Esophagus muscularis mucosa (tissue), 4 donors: ENCODE measurements at regions not wholly inside any gene's neighbourhood (a gene's known extent, or its start where the extent isn't known, plus 50 kb on each side); places are given as distances from the start of the nearest gene placed in this dataset.

Experiments used
- EP300 ChIP-seq: sonication (generic); formaldehyde crosslinking; IDR thresholded peaks from one replicate; pipeline ENCODE4 v1.6.1; 2017; ENCODE audit warnings: antibody characterized with exemption
- POLR2AphosphoS5 ChIP-seq, 2 donors: sonication (generic); formaldehyde crosslinking; IDR thresholded peaks; one replicate each; pipeline ENCODE4 v1.6.1; 2017; ENCODE audit warnings: antibody characterized with exemption in 2 of 2
- TF ChIP-seq, protein P1 (sequence below), 3 experiments: fragments of 200-600 bp in 2 of 3; fragments of 450-650 bp in 1 of 3; sonication (generic) in 2 of 3; IDR thresholded peaks; one replicate each; pipeline ENCODE4 v1.5.1; 2017 to 2019; ENCODE audit warnings: antibody characterized with exemption in 3 of 3, mild to moderate bottlenecking in 2 of 3, moderate library complexity in 1 of 3

DNA sequence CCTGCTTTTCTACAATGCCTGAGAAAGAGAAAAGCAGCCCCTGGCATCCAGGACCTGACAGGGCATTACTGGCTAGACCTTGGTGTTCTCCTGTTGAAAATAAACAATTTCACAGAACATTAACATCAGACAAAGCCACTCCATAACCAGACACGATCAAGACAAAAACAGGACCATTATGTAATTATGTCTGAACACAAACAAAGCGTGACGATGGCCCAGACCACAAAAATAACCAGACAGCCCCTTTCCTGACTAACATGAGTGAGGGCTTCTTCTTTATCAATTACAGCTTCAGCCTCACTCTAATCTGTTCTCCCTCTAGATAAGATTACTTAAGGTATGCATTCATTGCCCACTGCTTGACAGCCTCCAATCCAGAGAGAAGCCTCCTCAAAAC, 172.7 kb upstream of the LMCD1 start:
- TF ChIP-seq, protein P1, sequence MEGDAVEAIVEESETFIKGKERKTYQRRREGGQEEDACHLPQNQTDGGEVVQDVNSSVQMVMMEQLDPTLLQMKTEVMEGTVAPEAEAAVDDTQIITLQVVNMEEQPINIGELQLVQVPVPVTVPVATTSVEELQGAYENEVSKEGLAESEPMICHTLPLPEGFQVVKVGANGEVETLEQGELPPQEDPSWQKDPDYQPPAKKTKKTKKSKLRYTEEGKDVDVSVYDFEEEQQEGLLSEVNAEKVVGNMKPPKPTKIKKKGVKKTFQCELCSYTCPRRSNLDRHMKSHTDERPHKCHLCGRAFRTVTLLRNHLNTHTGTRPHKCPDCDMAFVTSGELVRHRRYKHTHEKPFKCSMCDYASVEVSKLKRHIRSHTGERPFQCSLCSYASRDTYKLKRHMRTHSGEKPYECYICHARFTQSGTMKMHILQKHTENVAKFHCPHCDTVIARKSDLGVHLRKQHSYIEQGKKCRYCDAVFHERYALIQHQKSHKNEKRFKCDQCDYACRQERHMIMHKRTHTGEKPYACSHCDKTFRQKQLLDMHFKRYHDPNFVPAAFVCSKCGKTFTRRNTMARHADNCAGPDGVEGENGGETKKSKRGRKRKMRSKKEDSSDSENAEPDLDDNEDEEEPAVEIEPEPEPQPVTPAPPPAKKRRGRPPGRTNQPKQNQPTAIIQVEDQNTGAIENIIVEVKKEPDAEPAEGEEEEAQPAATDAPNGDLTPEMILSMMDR (IDR thresholded peaks at IDR 0.05): no peak
- TF ChIP-seq EP300: no peak
- TF ChIP-seq POLR2AphosphoS5 (IDR thresholded peaks at IDR 0.05): no peak
